ENCODE measurements at regions not wholly inside any gene's neighbourhood (a gene's known extent, or its start where the extent isn't known, plus 50 kb on each side); places are given as distances from the start of the nearest gene placed in this dataset.

DNA sequence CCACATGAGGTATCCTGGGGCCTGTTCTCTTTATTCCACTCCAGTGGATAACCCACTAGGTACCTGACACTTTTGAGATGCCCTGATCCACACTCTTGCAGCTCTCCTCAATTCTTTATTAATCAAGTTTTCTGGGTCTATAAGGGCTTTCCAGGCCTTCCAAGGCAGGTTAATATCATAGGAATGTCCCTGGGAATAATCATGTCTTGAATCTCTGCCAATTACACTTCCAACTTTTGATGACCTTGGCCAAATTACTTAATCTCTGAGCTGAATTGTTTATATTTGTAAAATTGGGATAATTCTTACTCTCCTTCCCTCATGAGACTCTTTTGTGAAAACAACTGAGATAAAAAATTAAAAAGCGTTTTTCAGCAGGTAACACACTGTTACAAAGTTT lies 881.7 kb downstream of the MCTP2 start:
- Histone ChIP-seq H3K4me1 (no peaks in the 10 kb centered on the region), H3K36me3 (no peaks in the 10 kb centered on the region), H3K27ac (no peak overlapping the region), H3K4me3 (no peak overlapping the region), H3K27me3 (no peaks in the 10 kb centered on the region), H3K9me3 (no peaks in the 10 kb centered on the region)
- no peak for TF ChIP-seq POLR2A (IDR thresholded peaks at IDR 0.05)
- TF ChIP-seq, protein P1, sequence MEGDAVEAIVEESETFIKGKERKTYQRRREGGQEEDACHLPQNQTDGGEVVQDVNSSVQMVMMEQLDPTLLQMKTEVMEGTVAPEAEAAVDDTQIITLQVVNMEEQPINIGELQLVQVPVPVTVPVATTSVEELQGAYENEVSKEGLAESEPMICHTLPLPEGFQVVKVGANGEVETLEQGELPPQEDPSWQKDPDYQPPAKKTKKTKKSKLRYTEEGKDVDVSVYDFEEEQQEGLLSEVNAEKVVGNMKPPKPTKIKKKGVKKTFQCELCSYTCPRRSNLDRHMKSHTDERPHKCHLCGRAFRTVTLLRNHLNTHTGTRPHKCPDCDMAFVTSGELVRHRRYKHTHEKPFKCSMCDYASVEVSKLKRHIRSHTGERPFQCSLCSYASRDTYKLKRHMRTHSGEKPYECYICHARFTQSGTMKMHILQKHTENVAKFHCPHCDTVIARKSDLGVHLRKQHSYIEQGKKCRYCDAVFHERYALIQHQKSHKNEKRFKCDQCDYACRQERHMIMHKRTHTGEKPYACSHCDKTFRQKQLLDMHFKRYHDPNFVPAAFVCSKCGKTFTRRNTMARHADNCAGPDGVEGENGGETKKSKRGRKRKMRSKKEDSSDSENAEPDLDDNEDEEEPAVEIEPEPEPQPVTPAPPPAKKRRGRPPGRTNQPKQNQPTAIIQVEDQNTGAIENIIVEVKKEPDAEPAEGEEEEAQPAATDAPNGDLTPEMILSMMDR (IDR thresholded peaks at IDR 0.05), result no peak
- DNase-seq, result no peak
- intact Hi-C loops (cut with DNase I; ENCODE audit: low total_unique reads), result no loop called here

DNA sequence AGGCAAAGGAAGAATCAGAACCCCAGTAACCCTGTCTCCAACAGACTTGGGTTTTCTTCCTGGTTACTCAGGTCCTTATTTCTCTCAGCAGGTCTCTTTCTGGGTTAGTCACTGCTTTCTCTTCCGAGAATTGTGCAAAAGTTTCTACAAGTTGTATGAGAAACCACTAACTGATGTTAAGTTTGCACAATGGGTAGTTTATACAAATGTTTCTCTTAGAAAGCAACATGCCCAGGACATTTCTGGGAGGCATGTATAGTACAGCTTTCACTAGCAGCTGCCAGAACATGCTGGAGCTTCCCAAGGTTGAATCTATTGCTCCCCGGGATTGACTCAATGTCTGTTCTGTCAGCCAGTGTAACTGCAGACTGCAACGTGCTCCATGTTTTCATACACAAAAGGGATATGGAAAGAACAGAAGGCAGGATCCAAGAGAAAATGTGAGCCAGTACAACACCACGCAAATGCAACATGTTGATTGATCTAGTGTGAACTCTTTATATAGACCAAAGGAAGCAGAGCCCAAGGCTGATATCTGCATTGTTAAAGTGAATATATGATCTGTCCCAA lies 887.8 kb downstream of the MCTP2 start:
- H3K36me3 ChIP-seq, result no peaks in the 10 kb centered on the region
- TF ChIP-seq, protein P1 (IDR thresholded peaks at IDR 0.05), result no peak
- TF ChIP-seq POLR2A (IDR thresholded peaks at IDR 0.05), result no peak
- no peaks in the 10 kb centered on the region for H3K4me1 ChIP-seq
- no peak overlapping the region for H3K27ac ChIP-seq
- intact Hi-C loops (cut with DNase I; ENCODE audit: low total_unique reads), result no loop called here
- no peaks in the 10 kb centered on the region for H3K9me3 ChIP-seq
- DNase-seq, result no peak
- H3K27me3 ChIP-seq, result no peaks in the 10 kb centered on the region
- H3K4me3 ChIP-seq, result no peak overlapping the region

GRCh38 chr15:95120595-95120994 lies 889.2 kb downstream of the MCTP2 start:
- no peak for DNase-seq
- Histone ChIP-seq H3K9me3 (no peaks in the 10 kb centered on the region), H3K36me3 (no peaks in the 10 kb centered on the region), H3K27ac (no peak overlapping the region), H3K27me3 (no peaks in the 10 kb centered on the region), H3K4me3 (no peak overlapping the region), H3K4me1 (no peaks in the 10 kb centered on the region)
- intact Hi-C loops (cut with DNase I; ENCODE audit: low total_unique reads), result no loop called here
- TF ChIP-seq, protein P1 (IDR thresholded peaks at IDR 0.05), result no peak
- TF ChIP-seq POLR2A (IDR thresholded peaks at IDR 0.05), result no peak

GRCh38 chr15:95121191-95121590 lies 889.8 kb downstream of the MCTP2 start:
- Histone ChIP-seq H3K4me3 (no peak overlapping the region), H3K4me1 (no peaks in the 10 kb centered on the region), H3K27ac (no peak overlapping the region), H3K27me3 (no peaks in the 10 kb centered on the region), H3K36me3 (no peaks in the 10 kb centered on the region), H3K9me3 (no peaks in the 10 kb centered on the region)
- no peak for DNase-seq
- TF ChIP-seq, protein P1 (IDR thresholded peaks at IDR 0.05), result no peak
- no peak for TF ChIP-seq POLR2A (IDR thresholded peaks at IDR 0.05)
- intact Hi-C loops (cut with DNase I; ENCODE audit: low total_unique reads), result no loop called here

DNA sequence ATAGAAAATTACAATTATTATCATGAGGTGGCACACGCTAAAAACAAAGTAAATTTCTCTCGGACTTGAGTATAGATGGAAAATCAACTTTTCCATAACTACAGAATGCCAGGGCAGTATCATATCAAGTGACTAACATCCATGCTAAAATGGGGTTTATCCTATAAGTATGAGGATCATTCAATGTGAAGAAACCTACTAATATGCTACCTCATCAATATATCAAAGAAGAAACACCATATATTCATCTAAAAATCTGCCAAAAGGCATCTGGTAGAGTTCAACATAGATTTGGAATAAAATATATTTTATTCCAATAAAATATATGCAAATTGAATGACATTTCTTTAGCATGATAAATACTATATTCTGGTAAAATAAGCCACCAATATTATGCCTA lies 894.4 kb downstream of the MCTP2 start:
- H3K27me3 ChIP-seq, result no peaks in the 10 kb centered on the region
- DNase-seq, result no peak
- intact Hi-C loops (cut with DNase I; ENCODE audit: low total_unique reads), result no loop called here
- H3K4me3 ChIP-seq, result no peak overlapping the region
- H3K4me1 ChIP-seq, result no peaks in the 10 kb centered on the region
- H3K27ac ChIP-seq, result no peak overlapping the region
- H3K9me3 ChIP-seq, result no peaks in the 10 kb centered on the region
- no peaks in the 10 kb centered on the region for H3K36me3 ChIP-seq
- TF ChIP-seq POLR2A (IDR thresholded peaks at IDR 0.05), result no peak
- TF ChIP-seq, protein P1 (IDR thresholded peaks at IDR 0.05), result no peak

Data from uterus (tissue), 3 donors.